ENCODE measurements at regions not wholly inside any gene's neighbourhood (a gene's known extent, or its start where the extent isn't known, plus 50 kb on each side); places are given as distances from the start of the nearest gene placed in this dataset.

GRCh38 chr2:181241366-181241765 is 215.8 kb upstream of the ITGA4 start:
- Mint-ChIP-seq H3K4me1 (peaks cover 14% of the 10 kb centered on the region), H3K27ac (no peak overlapping the region), H3K36me3 (no peaks in the 10 kb centered on the region), H3K27me3 (ENCODE audit: insufficient read depth, low read depth) (no peaks in the 10 kb centered on the region), H3K4me3 (no peak overlapping the region), H3K9me3 (no peaks in the 10 kb centered on the region)
- no peaks in the 10 kb centered on the region for H3K9me3 ChIP-seq (ENCODE audit: low read depth)
- no peaks in the 10 kb centered on the region for H3K36me3 ChIP-seq
- H4K20me1 ChIP-seq (ENCODE audit: low read depth): no peaks in the 10 kb centered on the region
- H2AFZ ChIP-seq (replicated peaks): no peak overlapping the region
- H3K4me1 ChIP-seq: no peaks in the 10 kb centered on the region
- H3K9ac ChIP-seq: no peak overlapping the region
- H3K4me2 ChIP-seq: no peak overlapping the region
- no peak for TF ChIP-seq EZH2 (IDR thresholded peaks at IDR 0.05)
- TF ChIP-seq EZH2phosphoT487 (IDR thresholded peaks at IDR 0.05): no peak
- no peak for TF ChIP-seq CTCF (IDR thresholded peaks at IDR 0.05)
- no peak overlapping the region for H3K27ac ChIP-seq
- H3K79me2 ChIP-seq (ENCODE audit: low read depth): no peaks in the 10 kb centered on the region
- H3F3A ChIP-seq (ENCODE audit: low read depth): no peaks in the 10 kb centered on the region
- no peak for DNase-seq (ENCODE audit: low spot score)
- no peaks in the 10 kb centered on the region for H3K27me3 ChIP-seq
- no peak overlapping the region for H3K4me3 ChIP-seq

GRCh38 chr2:181241797-181242196 is 215.4 kb upstream of the ITGA4 start:
- Histone ChIP-seq H3K9ac (no peak overlapping the region), H4K20me1 (ENCODE audit: low read depth) (no peaks in the 10 kb centered on the region), H3K4me3 (no peak overlapping the region), H3K36me3 (no peaks in the 10 kb centered on the region), H2AFZ (replicated peaks) (no peak overlapping the region), H3K79me2 (ENCODE audit: low read depth) (no peaks in the 10 kb centered on the region), H3F3A (ENCODE audit: low read depth) (no peaks in the 10 kb centered on the region), H3K27ac (no peak overlapping the region), H3K27me3 (no peaks in the 10 kb centered on the region), H3K4me2 (no peak overlapping the region), H3K4me1 (no peaks in the 10 kb centered on the region), H3K9me3 (ENCODE audit: low read depth) (no peaks in the 10 kb centered on the region)
- peaks cover 14% of the 10 kb centered on the region for H3K4me1 Mint-ChIP-seq
- no peaks in the 10 kb centered on the region for H3K27me3 Mint-ChIP-seq (ENCODE audit: insufficient read depth, low read depth)
- DNase-seq (ENCODE audit: low spot score): no peak
- no peaks in the 10 kb centered on the region for H3K9me3 Mint-ChIP-seq
- no peaks in the 10 kb centered on the region for H3K36me3 Mint-ChIP-seq
- H3K27ac Mint-ChIP-seq: no peak overlapping the region
- TF ChIP-seq EZH2phosphoT487 (IDR thresholded peaks at IDR 0.05) (no peak), CTCF (IDR thresholded peaks at IDR 0.05) (no peak), EZH2 (IDR thresholded peaks at IDR 0.05) (no peak)
- no peak overlapping the region for H3K4me3 Mint-ChIP-seq

GRCh38 chr2:181242262-181242661 is 214.9 kb upstream of the ITGA4 start:
- Histone ChIP-seq H3F3A (ENCODE audit: low read depth) (no peaks in the 10 kb centered on the region), H3K4me3 (no peak overlapping the region), H3K9ac (no peak overlapping the region), H3K9me3 (ENCODE audit: low read depth) (no peaks in the 10 kb centered on the region), H3K27ac (no peak overlapping the region), H3K4me1 (no peaks in the 10 kb centered on the region), H3K27me3 (no peaks in the 10 kb centered on the region), H4K20me1 (ENCODE audit: low read depth) (no peaks in the 10 kb centered on the region), H3K36me3 (no peaks in the 10 kb centered on the region), H3K4me2 (no peak overlapping the region), H3K79me2 (ENCODE audit: low read depth) (no peaks in the 10 kb centered on the region), H2AFZ (replicated peaks) (no peak overlapping the region)
- Mint-ChIP-seq H3K36me3 (no peaks in the 10 kb centered on the region), H3K4me1 (peaks cover 14% of the 10 kb centered on the region), H3K27me3 (ENCODE audit: insufficient read depth, low read depth) (no peaks in the 10 kb centered on the region), H3K27ac (no peak overlapping the region), H3K9me3 (no peaks in the 10 kb centered on the region), H3K4me3 (no peak overlapping the region)
- TF ChIP-seq EZH2phosphoT487 (IDR thresholded peaks at IDR 0.05) (no peak), EZH2 (IDR thresholded peaks at IDR 0.05) (no peak), CTCF (IDR thresholded peaks at IDR 0.05) (no peak)
- DNase-seq (ENCODE audit: low spot score): no peak

- Histone ChIP-seq H3F3A (ENCODE audit: low read depth) (no peaks in the 10 kb centered on the region), H3K79me2 (ENCODE audit: low read depth) (no peaks in the 10 kb centered on the region), H3K36me3 (no peaks in the 10 kb centered on the region), H3K4me2 (no peak overlapping the region), H3K4me1 (no peaks in the 10 kb centered on the region), H3K27me3 (no peaks in the 10 kb centered on the region), H4K20me1 (ENCODE audit: low read depth) (no peaks in the 10 kb centered on the region), H2AFZ (replicated peaks) (no peak overlapping the region), H3K4me3 (no peak overlapping the region), H3K27ac (no peak overlapping the region), H3K9ac (no peak overlapping the region), H3K9me3 (ENCODE audit: low read depth) (no peaks in the 10 kb centered on the region)
- Mint-ChIP-seq H3K4me1 (peaks cover 14% of the 10 kb centered on the region), H3K4me3 (no peak overlapping the region), H3K27ac (no peak overlapping the region), H3K9me3 (no peaks in the 10 kb centered on the region), H3K36me3 (no peaks in the 10 kb centered on the region), H3K27me3 (ENCODE audit: insufficient read depth, low read depth) (no peaks in the 10 kb centered on the region)
- TF ChIP-seq CTCF (IDR thresholded peaks at IDR 0.05): no peak
- TF ChIP-seq EZH2phosphoT487 (IDR thresholded peaks at IDR 0.05): no peak
- no peak for TF ChIP-seq EZH2 (IDR thresholded peaks at IDR 0.05)
- DNase-seq (ENCODE audit: low spot score): no peak
These were observed 213.9 kb upstream of the ITGA4 start for GRCh38 chr2:181243319-181243718.

Measured in neural progenitor cell (in vitro differentiated cells).